GM13976 (cell line): ENCODE measurements at regions not wholly inside any gene's neighbourhood (a gene's known extent, or its start where the extent isn't known, plus 50 kb on each side); places are given as distances from the start of the nearest gene placed in this dataset.

Experiments
- DNase-seq: peaks from one replicate; pipeline ENCODE4 v3.0.0; 2012; ENCODE audit warnings: low spot score
- in situ Hi-C: fragments of 300-500 bp; cut with MboI; formaldehyde crosslinking; loops from one replicate; pipeline ENCODE4 v1.12.0; 2022; ENCODE audit warnings: low sequenced_read_pairs, mixed read lengths, inconsistent platforms; ENCODE audit not compliant: unreplicated experiment
- TF ChIP-seq, protein P1 (sequence below): IDR thresholded peaks from 2 replicates; pipeline ENCODE4 v1.5.1; 2012; ENCODE audit warnings: borderline replicate concordance, mild to moderate bottlenecking; ENCODE audit not compliant: insufficient read depth; ENCODE audit errors: extremely low read depth, missing control alignments, control extremely low read depth

DNA sequence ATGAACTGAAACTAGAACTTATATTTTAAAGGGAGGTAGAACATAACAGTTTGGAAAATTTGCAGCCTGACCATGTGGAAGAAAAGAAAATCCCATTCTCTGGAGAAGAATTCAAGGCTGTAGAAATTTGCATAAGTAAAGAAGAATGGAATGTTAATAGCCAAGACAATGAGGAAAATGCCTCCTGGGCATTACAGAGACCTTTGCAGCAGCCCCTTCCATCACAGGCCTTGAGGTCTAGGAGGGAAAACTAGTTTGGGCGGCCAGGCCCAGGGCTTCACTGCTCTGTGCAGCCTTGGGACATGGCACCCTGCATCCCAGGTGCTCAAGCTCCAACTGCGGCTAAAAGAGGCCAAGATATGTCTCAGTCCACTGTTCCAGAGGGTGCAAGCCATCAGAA lies 1506.8 kb downstream of the PCDH18 start:
- TF ChIP-seq, protein P1, sequence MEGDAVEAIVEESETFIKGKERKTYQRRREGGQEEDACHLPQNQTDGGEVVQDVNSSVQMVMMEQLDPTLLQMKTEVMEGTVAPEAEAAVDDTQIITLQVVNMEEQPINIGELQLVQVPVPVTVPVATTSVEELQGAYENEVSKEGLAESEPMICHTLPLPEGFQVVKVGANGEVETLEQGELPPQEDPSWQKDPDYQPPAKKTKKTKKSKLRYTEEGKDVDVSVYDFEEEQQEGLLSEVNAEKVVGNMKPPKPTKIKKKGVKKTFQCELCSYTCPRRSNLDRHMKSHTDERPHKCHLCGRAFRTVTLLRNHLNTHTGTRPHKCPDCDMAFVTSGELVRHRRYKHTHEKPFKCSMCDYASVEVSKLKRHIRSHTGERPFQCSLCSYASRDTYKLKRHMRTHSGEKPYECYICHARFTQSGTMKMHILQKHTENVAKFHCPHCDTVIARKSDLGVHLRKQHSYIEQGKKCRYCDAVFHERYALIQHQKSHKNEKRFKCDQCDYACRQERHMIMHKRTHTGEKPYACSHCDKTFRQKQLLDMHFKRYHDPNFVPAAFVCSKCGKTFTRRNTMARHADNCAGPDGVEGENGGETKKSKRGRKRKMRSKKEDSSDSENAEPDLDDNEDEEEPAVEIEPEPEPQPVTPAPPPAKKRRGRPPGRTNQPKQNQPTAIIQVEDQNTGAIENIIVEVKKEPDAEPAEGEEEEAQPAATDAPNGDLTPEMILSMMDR, result no peak

DNA sequence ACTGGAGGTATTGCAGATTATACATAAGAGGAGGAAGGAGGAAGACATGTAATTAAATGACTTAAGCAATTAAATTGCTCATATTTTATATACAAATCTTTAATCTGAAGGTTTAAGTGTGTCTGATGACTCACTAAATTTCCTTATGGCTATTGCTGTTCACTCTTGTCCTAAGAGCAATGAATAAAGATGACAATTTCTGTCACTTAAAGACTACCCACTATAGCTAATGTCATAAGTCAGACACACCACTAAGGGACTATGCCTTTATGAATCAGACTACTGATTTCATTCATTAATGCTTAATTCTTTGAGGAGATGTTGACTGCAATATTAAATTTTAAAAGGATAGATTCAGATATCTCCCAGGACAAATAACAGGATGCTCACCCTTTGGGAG lies 1514.7 kb downstream of the PCDH18 start:
- TF ChIP-seq, protein P1, result no peak
- in situ Hi-C loops, result no loop called here
- DNase-seq, result no peak

More for the DNA sequence above, 1506.8 kb downstream of the PCDH18 start:
- in situ Hi-C loops, result no loop called here
- DNase-seq, result no peak

DNA sequence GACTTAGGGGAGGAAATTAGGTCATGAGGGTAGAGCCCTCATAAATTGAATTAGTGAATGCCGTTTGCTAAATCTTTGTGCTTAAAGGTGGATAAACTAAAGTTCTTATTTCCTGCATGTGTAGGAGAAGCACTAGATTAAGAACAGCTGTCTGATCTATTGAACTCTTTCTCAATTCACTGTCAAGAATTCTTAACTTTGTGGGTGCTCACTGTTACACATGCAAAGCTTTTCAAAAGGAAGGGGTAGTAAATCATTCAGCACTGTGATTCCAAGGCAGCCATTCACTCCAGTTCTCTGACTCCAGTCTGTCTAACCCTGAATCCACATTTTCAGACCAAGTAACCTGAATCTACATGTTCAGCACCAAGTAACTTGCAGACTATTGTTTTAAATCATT lies 1520.1 kb downstream of the PCDH18 start:
- in situ Hi-C loops, result no loop called here
- DNase-seq, result no peak
- TF ChIP-seq, protein P1, result no peak

DNA sequence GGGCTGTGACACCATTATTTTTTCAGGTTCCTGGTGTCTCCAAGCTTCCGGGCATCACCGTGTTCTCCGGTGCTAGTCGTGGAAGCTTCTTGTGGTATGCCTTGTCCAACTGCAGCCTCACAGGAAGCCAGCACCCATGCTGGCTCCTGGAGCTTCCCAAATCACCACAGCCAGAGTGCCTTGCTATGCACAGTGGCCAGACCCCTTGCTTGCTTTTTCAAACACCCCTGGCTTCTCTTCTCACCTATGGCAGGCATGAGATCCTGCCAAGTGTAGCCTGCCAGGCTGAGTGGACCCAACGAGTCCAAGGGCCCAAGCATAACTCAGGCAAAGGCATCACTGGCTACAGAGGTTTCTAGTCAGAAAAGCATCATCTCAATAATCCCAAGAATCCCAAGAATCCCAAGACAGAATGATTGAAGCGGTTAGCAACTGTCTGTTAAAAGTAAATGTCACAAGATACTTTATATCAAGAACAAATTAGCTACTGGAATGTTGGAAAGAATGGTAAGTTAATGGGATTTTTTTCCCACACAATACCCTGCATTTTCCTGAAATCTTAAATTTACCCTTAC lies 1522.9 kb downstream of the PCDH18 start:
- in situ Hi-C loops, result no loop called here
- no peak for DNase-seq
- TF ChIP-seq, protein P1, result no peak

DNA sequence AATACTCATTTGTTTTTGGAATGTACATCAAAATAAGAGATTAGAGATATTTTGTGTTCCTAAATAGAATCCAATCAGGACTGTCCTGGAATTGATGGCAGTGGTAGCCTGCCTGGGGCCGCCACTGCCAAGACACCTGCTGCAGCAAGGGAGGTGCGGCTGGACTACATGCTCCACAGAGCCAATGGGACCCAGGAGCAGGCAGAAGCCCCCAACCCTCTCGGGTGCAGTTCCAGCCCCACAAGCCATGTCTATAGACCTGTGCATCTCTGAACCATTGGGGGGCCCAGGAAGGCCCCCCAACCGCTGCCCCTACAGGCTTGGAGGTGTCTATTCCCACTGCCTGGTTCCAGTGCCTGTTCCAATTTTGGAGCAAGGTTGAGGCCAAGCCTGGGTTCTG lies 1524.3 kb downstream of the PCDH18 start:
- in situ Hi-C loops, result no loop called here
- TF ChIP-seq, protein P1, result no peak
- DNase-seq, result no peak

DNA sequence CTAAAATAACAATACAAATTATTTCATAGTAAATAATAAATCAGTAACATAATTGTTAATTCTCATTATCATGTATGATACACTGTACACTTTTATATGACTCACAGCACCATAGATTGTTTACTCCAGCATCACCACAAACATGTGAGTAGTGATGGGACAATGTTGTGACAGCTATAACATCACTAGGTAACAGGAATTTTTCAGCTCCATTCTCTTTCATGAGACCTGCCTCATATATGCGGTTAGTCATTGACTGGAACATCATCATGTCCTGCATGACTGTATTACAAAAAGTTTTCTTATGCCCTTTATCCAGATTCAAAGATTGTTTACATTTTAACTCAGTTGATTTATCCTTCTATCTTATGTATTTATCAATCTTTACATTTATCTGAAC lies 1530.0 kb downstream of the PCDH18 start:
- TF ChIP-seq, protein P1, result no peak
- no peak for DNase-seq
- in situ Hi-C loops, result no loop called here
